HG02852 (cell line): ENCODE measurements at regions not wholly inside any gene's neighbourhood (a gene's known extent, or its start where the extent isn't known, plus 50 kb on each side); places are given as distances from the start of the nearest gene placed in this dataset.

Source experiments
- ATAC-seq: cut with Tn5 transposase; IDR thresholded peaks from one replicate; pipeline ENCODE4 v1.9.1; 2021; ENCODE audit warnings: mild to moderate bottlenecking, moderate library complexity; ENCODE audit not compliant: unreplicated experiment

- peak; percentile 68 for ATAC-seq
Observed at GRCh38 chr7:16975712-16976111, 93.9 kb upstream of the AGR3 start.

DNA sequence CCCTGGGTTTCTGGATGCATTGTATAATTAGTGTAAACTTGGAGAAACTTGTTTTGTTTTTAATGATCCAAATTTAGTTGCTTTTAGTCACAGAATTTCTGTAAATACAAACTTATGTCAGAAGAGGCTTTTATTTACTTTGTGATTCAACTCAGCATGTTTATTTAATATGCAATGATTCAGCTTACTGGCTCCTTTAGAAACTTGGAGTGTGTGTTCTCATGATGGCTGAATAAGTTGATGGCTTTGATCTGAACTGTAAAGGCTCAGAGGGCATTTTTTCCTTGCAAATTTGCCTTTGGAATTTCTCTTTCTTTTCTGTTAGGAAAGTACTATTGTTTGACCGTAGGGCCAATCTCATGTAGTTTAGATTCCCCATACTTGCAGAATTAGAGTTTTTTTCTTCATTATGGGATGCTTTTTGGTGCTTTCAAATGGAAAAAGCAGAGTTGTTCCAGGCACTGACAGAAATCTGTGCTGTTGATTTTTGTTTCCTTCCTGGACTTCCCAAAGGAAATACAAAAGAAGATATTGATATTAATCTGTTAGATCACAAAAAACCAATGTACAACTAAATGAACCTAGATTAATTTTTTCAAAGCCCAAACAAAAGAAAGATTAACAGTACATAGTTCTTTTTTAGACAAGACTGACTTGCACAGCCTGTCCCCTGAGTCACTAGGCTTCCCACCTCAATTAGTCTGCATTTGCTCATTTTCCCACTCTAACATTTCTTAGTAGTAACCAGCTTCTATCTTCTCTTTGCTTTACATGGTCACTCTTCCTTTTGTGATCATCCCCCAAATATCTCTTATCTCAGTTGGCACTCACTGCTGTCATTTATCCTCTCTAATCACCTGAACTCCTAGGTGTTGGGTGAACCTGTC, 96.8 kb upstream of the AGR3 start:
- ATAC-seq, result no peak

DNA sequence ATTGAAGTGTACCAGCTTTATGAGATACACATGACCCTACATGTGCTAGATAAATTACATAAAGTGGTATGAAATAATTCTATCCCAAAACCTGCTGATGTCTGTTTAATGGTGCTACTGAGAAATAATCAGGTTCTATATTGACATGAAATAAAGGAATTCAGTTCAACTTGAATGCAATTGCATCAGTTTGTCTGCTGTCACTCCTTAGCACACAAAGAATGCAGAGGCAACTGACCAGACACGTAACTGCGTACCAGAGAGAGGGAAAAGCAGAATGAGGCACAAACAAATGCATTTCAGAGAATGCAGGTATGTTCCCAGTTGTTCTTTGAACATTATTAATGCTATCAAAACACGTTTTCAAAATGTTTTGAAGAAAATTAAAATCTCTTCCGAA, 98.8 kb upstream of the AGR3 start:
- ATAC-seq, result no peak

GRCh38 chr7:16982640-16983350, 101.0 kb upstream of the AGR3 start:
- peak; percentile 50 for ATAC-seq

GRCh38 chr7:16984375-16984774, 102.6 kb upstream of the AGR3 start:
- no peak for ATAC-seq

DNA sequence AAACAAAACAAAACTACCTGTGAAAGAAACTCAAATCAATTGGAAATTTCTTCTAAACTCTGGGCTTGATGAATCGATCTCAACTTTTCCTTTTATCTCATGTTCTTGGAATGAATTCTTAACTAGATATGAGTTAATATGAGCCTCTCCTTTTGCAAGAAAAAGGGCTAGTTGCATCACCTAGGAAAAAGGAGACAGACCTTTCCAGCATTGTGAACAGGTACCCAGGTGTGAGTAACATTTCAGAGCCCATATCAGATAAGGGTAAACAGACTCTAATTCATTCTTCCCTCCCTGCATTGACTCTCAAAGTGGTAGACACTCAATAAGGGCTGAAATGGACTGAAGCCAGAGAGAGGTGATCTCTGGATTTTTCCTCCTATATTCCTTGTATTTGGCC, 103.8 kb upstream of the AGR3 start:
- no peak for ATAC-seq

GRCh38 chr7:16986755-16987154, 105.0 kb upstream of the AGR3 start:
- no peak for ATAC-seq

- ATAC-seq, result no peak
Observed at GRCh38 chr7:16989811-16990413, 108.1 kb upstream of the AGR3 start.

- ATAC-seq, result no peak
Observed at GRCh38 chr7:16991551-16991950, 109.8 kb upstream of the AGR3 start.

DNA sequence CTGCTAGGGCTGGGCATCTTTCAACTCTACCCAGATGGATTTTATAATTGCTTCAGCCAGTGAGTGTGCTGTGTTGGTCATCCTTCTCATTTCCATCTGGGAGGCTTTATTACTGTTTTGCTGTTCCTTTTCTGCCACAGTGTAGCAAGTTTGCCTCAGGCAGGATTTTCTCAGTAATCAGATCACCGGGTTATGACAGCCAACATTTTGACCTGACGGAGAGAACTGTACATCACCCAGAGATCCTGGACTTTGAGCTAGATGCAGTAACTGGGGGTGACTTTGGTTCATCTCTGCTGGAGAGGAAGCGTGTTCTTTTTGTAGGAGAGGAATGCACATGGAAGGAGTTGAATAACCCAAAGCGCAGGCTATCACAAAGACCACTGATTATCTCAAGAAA, 111.8 kb upstream of the AGR3 start:
- ATAC-seq, result no peak

GRCh38 chr7:16998481-16999051, 116.8 kb upstream of the AGR3 start:
- ATAC-seq, result no peak

DNA sequence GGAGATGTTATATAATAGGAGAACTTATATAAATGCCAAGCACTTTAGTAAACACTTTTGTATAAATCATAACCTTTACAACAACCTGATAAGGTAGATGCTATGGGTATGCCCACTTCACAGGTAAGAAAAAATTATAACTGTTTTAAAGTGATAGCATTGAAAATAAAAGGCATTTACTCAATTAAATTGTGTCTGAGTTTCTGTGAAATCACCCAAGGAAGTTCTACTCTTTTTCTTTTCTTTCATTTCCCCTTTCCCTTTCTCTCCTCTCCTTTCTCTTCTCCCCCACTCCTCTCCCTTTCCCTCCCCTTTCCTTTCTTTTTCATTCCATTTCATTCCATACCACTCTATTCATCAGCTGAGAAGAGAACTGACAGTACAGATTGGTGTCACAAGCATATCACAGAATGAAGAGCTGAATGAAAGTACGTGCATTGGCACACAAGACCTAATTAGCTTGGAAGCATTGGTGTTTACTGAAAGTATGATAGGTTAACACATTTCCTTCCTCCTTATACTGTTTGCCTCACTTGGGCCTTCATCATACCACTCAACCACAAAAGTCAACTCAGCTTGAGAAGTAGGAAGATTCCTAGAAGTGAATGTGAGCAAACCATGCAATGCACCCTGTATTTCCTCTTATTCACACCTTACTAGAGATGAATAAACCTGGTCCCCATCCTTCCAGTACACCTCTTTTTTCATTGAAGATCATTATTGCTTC, 117.9 kb upstream of the AGR3 start:
- ATAC-seq, result no peak

GRCh38 chr7:17005271-17005670, 123.5 kb upstream of the AGR3 start:
- ATAC-seq, result no peak

- no peak for ATAC-seq
Observed at GRCh38 chr7:17007841-17008240, 126.1 kb upstream of the AGR3 start.

DNA sequence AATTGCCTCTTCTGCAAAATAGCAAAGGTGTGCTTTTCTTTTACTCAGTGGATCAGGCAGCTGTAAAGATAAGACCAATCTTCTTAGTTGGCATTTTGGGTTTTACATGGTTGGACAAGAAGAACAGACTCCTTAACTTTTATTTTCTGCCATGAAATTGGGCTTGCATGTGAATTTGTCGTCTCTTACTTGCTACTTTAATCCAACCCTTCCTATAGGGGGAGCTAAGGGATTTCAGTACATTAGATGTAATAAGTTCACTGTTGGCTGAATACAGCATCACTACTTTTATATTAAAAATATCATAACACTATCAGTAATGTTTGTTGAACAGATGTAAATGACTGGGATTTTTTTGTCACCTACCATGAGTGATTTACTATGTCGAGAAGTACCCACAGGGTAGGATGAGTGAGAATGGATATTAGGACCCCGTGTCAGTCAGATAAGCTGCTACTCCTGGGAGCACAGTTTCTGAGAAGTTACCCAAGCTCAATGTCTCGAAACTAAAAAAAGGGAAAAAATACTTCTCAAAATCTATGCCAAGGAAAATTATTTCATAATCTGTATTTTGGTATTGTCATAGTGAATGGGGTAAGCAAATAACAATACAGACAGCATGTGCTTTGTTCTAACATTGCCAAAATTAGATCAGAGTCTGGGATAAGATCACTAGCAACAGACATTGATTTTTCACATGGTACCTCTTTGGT, 127.4 kb upstream of the AGR3 start:
- ATAC-seq, result no peak

GRCh38 chr7:17009933-17010332, 128.2 kb upstream of the AGR3 start:
- no peak for ATAC-seq

- no peak for ATAC-seq
Observed at GRCh38 chr7:17010637-17011300, 129.0 kb upstream of the AGR3 start.

GRCh38 chr7:17013204-17013603, 131.4 kb upstream of the AGR3 start:
- ATAC-seq, result no peak

- ATAC-seq, result no peak
Observed at GRCh38 chr7:17014686-17015085, 132.9 kb upstream of the AGR3 start.

DNA sequence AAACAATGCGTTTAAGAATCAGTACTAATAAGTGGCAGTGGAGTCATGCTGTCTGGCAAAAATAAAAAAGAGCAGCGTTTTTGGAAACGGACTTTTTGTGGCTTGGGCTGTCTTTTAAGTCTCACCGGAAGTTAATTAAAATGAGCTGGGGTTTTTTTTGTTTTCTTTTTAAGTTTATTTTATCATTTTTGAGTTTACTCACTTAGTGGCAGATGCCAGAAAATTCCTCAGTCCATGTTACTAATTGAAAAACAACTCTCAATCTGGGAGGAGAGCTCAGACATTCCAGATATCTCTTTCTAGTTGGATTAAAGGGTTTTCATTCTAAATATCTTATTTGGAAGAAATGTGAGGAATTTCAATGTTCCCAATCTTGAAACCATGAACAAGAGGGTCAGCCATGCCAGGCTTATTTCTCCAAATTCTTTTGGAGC, 133.8 kb upstream of the AGR3 start:
- no peak for ATAC-seq
